ENCODE measurements at regions not wholly inside any gene's neighbourhood (a gene's known extent, or its start where the extent isn't known, plus 50 kb on each side); places are given as distances from the start of the nearest gene placed in this dataset.

DNA sequence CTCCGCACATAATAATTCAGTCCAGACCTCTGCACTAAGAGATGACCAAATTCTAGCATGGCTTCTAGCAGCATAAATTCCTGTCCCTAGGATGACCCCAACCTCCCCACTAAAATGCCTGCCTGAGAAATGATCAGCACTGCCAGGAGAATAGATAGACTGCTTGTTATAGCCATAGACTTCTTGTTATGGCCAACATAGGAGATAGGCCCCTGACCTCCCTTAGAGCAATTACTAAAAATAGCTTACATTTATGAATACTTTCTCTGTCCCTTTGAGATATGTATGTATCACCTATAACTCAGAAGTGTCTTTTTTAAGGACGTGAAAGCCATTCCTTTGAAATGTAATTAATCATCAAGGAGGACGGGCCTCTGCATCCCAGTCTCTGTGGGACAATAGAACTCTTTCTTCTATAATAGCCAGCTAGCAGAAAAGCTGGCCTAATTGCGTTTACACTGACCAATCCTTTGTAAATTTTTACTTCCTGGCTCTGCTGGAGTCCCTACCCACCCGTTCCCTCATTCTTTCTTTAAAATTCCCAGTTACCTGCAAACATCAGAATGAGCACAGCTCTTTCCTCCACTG lies 1002.7 kb downstream of the CDH18 start:
- no peak overlapping the region for H2BK120ac ChIP-seq (ENCODE audit: low read depth, low read length)
- H3K4ac ChIP-seq (ENCODE audit: low read depth, low read length) = no peak overlapping the region
- DNase-seq (no peak), ATAC-seq (ENCODE audit: low read depth) (no peak)
- no peaks in the 10 kb centered on the region for H3K27me3 ChIP-seq (ENCODE audit: control insufficient read depth, insufficient read depth, low read length)
- ChIA-PET CTCF (no interaction called here), POLR2A (ENCODE audit: unreplicated experiment) (no interaction called here)
- WGBS, 2 experiments (ENCODE audit: extremely low coverage in 2 of 2, insufficient read length in 1 of 2) = no CpG with 5 or more reads among the region's 5 CpGs
- intact Hi-C loops (cut with micrococcal nuclease) (no loop called here), in situ Hi-C loops (cut with MboI; ENCODE audit: low sequenced_read_pairs) (no loop called here), dilution Hi-C loops (cut with HindIII; ENCODE audit: low sequenced_read_pairs, unreplicated experiment) (no loop called here)
- no peak overlapping the region for H3K9ac ChIP-seq (ENCODE audit: low read depth, low read length)
- peaks cover 2% of the 10 kb centered on the region; the same call in 1 of the 2 replicates for H3K9me3 ChIP-seq (ENCODE audit: control insufficient read depth, insufficient read depth, low read length)
- H3K4me3 ChIP-seq (ENCODE audit: insufficient read depth, low read depth, low read length) = no peak overlapping the region
- no peak overlapping the region for H3K4me2 ChIP-seq (ENCODE audit: low read depth, low read length)
- H2BK15ac ChIP-seq (ENCODE audit: low read depth, low read length) = no peak overlapping the region
- H3K14ac ChIP-seq (replicated peaks; ENCODE audit: low read depth, low read length) = no peak overlapping the region
- H2AK5ac ChIP-seq (ENCODE audit: low read depth, low read length) = no peak overlapping the region
- no peak overlapping the region for H4K5ac ChIP-seq (ENCODE audit: low read depth, low read length)
- H3K79me1 ChIP-seq (ENCODE audit: low read depth in 1 of 2, low read length in 2 of 2) = no peaks in the 10 kb centered on the region
- no peak overlapping the region for H3K18ac ChIP-seq (ENCODE audit: low read depth, low read length)
- H3K23ac ChIP-seq (ENCODE audit: low read depth, low read length) = no peak overlapping the region
- no peak overlapping the region for H2AK9ac ChIP-seq (replicated peaks; ENCODE audit: low read depth, low read length, poor library complexity)
- H3K27ac ChIP-seq (ENCODE audit: insufficient read depth, low read length) = no peak overlapping the region
- TF ChIP-seq, protein P1, sequence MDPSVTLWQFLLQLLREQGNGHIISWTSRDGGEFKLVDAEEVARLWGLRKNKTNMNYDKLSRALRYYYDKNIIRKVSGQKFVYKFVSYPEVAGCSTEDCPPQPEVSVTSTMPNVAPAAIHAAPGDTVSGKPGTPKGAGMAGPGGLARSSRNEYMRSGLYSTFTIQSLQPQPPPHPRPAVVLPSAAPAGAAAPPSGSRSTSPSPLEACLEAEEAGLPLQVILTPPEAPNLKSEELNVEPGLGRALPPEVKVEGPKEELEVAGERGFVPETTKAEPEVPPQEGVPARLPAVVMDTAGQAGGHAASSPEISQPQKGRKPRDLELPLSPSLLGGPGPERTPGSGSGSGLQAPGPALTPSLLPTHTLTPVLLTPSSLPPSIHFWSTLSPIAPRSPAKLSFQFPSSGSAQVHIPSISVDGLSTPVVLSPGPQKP (IDR thresholded peaks at IDR 0.05; ENCODE audit: borderline replicate concordance, low read depth, low read length) = no peak
- TF ChIP-seq FOS (IDR thresholded peaks at IDR 0.05; ENCODE audit: low read depth, low read length) (no peak), CEBPB (IDR thresholded peaks at IDR 0.05; ENCODE audit: low read depth, low read length) (no peak), MAFK (IDR thresholded peaks at IDR 0.05; ENCODE audit: low read depth, low read length) (no peak), BHLHE40 (IDR thresholded peaks at IDR 0.05; ENCODE audit: low read depth, low read length) (no peak), SMC3 (IDR thresholded peaks at IDR 0.05; ENCODE audit: low read depth, low read length) (no peak), CHD1 (IDR thresholded peaks at IDR 0.05; ENCODE audit: low read depth, low read length) (no peak), RAD21 (IDR thresholded peaks at IDR 0.05; ENCODE audit: low read length) (no peak), RFX5 (IDR thresholded peaks at IDR 0.05; ENCODE audit: low read depth, low read length) (no peak), MAZ (IDR thresholded peaks at IDR 0.05; ENCODE audit: borderline replicate concordance, low read depth, low read length) (no peak), RCOR1 (IDR thresholded peaks at IDR 0.05; ENCODE audit: insufficient replicate concordance, low read length) (no peak), POLR2A (IDR thresholded peaks at IDR 0.05; ENCODE audit: low read depth, low read length) (no peak), MXI1 (IDR thresholded peaks at IDR 0.05; ENCODE audit: borderline replicate concordance, low read depth, low read length) (no peak), NFE2L2 (IDR thresholded peaks at IDR 0.05; ENCODE audit: low read depth, low read length) (no peak)
- TF ChIP-seq, protein P2, sequence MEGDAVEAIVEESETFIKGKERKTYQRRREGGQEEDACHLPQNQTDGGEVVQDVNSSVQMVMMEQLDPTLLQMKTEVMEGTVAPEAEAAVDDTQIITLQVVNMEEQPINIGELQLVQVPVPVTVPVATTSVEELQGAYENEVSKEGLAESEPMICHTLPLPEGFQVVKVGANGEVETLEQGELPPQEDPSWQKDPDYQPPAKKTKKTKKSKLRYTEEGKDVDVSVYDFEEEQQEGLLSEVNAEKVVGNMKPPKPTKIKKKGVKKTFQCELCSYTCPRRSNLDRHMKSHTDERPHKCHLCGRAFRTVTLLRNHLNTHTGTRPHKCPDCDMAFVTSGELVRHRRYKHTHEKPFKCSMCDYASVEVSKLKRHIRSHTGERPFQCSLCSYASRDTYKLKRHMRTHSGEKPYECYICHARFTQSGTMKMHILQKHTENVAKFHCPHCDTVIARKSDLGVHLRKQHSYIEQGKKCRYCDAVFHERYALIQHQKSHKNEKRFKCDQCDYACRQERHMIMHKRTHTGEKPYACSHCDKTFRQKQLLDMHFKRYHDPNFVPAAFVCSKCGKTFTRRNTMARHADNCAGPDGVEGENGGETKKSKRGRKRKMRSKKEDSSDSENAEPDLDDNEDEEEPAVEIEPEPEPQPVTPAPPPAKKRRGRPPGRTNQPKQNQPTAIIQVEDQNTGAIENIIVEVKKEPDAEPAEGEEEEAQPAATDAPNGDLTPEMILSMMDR (conservative IDR thresholded peaks at IDR 0.05; ENCODE audit: low read depth, low read length) = no peak
- TF ChIP-seq, protein P3, sequence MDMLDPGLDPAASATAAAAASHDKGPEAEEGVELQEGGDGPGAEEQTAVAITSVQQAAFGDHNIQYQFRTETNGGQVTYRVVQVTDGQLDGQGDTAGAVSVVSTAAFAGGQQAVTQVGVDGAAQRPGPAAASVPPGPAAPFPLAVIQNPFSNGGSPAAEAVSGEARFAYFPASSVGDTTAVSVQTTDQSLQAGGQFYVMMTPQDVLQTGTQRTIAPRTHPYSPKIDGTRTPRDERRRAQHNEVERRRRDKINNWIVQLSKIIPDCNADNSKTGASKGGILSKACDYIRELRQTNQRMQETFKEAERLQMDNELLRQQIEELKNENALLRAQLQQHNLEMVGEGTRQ (IDR thresholded peaks at IDR 0.05; ENCODE audit: low read depth, low read length) = no peak
- H4K20me1 ChIP-seq (ENCODE audit: insufficient read depth, low read length) = no peaks in the 10 kb centered on the region
- no TSS peak for BruUV-seq (replicated peaks)
- H4K91ac ChIP-seq (ENCODE audit: insufficient read depth, low read depth, low read length) = no peak overlapping the region
- no peak overlapping the region for H3K56ac ChIP-seq (ENCODE audit: extremely low read depth, insufficient read depth, low read length)
- H2AFZ ChIP-seq (replicated peaks; ENCODE audit: low read length, poor library complexity) = no peak overlapping the region
- no peaks in the 10 kb centered on the region for H3K36me3 ChIP-seq (ENCODE audit: control insufficient read depth, insufficient read depth, low read length)
- no peak overlapping the region for H2BK5ac ChIP-seq (ENCODE audit: low read depth, low read length, poor library complexity, severe bottlenecking)
- no peak overlapping the region for H4K8ac ChIP-seq (ENCODE audit: low read depth in 2 of 2, low read length in 2 of 2)
- no peaks in the 10 kb centered on the region for H3K4me1 ChIP-seq (ENCODE audit: control insufficient read depth, insufficient read depth, low read length)
- no peak overlapping the region for H2BK20ac ChIP-seq (ENCODE audit: low read depth, low read length)
- H3K9me1 ChIP-seq (ENCODE audit: insufficient read depth, low read length) = no peaks in the 10 kb centered on the region

All from IMR-90 (cell line).